Keratinocyte (primary cell): ENCODE measurements at regions not wholly inside any gene's neighbourhood (a gene's known extent, or its start where the extent isn't known, plus 50 kb on each side); places are given as distances from the start of the nearest gene placed in this dataset.

ENCODE experiments used
- DNase-seq: peaks from one replicate; pipeline ENCODE4 v3.0.0-alpha.2; 2011; ENCODE audit warnings: low read depth, missing footprints, low spot score
- FAIRE-seq: peaks from 2 replicates; lab custom pipeline; 2011; peaks lifted over from hg19 to GRCh38; lab: Jason Lieb, UNC
- H2AFZ ChIP-seq: 2 replicates; pipeline ENCODE4 v1.6.0; 2012; ENCODE audit warnings: low read length, control low read depth, inconsistent platforms; ENCODE audit not compliant: control insufficient read depth
- H3K27ac ChIP-seq: 2 replicates; pipeline ENCODE4 v1.5.1; 2011; ENCODE audit warnings: low read length; ENCODE audit not compliant: control insufficient read depth, insufficient read depth
- H3K27me3 ChIP-seq: 3 replicates; pipeline ENCODE4 v1.6.0; 2011; ENCODE audit warnings: low read length; ENCODE audit not compliant: control insufficient read depth, insufficient read depth; ENCODE audit errors: extremely low read depth
- H3K36me3 ChIP-seq, 2 experiments: 2 replicates in 1 of 2; 3 replicates in 1 of 2; pipeline ENCODE4 v1.5.1; 2011; ENCODE audit warnings: low read length in 2 of 2, mild to moderate bottlenecking in 1 of 2; ENCODE audit not compliant: control insufficient read depth in 2 of 2, insufficient read depth in 2 of 2; ENCODE audit errors: extremely low read depth in 1 of 2
- H3K4me1 ChIP-seq: 3 replicates; pipeline ENCODE4 v1.5.1; 2011; ENCODE audit warnings: low read length; ENCODE audit not compliant: control insufficient read depth, insufficient read depth; ENCODE audit errors: extremely low read depth
- H3K4me2 ChIP-seq: 3 replicates; pipeline ENCODE4 v1.6.0; 2011; ENCODE audit warnings: low read depth, low read length; ENCODE audit not compliant: control insufficient read depth, insufficient read depth; ENCODE audit errors: extremely low read depth
- H3K4me3 ChIP-seq, 3 experiments: fragments of 200-600 bp in 1 of 3; sonication (generic) in 1 of 3; 2 replicates in 2 of 3; 3 replicates in 1 of 3; pipeline ENCODE4 v1.5.1; 2011 to 2016; ENCODE audit warnings: low read length in 3 of 3, mild to moderate bottlenecking in 3 of 3, control low read depth in 2 of 3, inconsistent platforms in 1 of 3, low read depth in 1 of 3, mixed read lengths in 1 of 3, mixed run types in 1 of 3, moderate library complexity in 1 of 3; ENCODE audit not compliant: control insufficient read depth in 2 of 3, insufficient read depth in 2 of 3; ENCODE audit errors: extremely low read depth in 1 of 3
- H3K79me2 ChIP-seq: 2 replicates; pipeline ENCODE4 v1.6.0; 2012; ENCODE audit warnings: low read length; ENCODE audit not compliant: control insufficient read depth, insufficient read depth
- H3K9ac ChIP-seq: 3 replicates; pipeline ENCODE4 v1.6.0; 2011; ENCODE audit warnings: low read length; ENCODE audit not compliant: control insufficient read depth, insufficient read depth; ENCODE audit errors: extremely low read depth
- H3K9me1 ChIP-seq: 3 replicates; pipeline ENCODE4 v1.6.0; 2011; ENCODE audit warnings: low read length; ENCODE audit not compliant: control insufficient read depth, insufficient read depth; ENCODE audit errors: extremely low read depth
- H3K9me3 ChIP-seq: 2 replicates; pipeline ENCODE4 v1.5.1; 2012; ENCODE audit warnings: low read depth, low read length; ENCODE audit not compliant: control insufficient read depth
- H4K20me1 ChIP-seq: 3 replicates; pipeline ENCODE4 v1.6.0; 2011; ENCODE audit warnings: low read length; ENCODE audit not compliant: control insufficient read depth, insufficient read depth; ENCODE audit errors: extremely low read depth
- EZH2 ChIP-seq: IDR thresholded peaks from one replicate; pipeline ENCODE4 v1.6.1; 2012; ENCODE audit warnings: inconsistent platforms, mild to moderate bottlenecking, low read length, moderate library complexity
- dilution Hi-C: fragments of 300-500 bp; cut with MboI; formaldehyde crosslinking; loops from one replicate; pipeline ENCODE4 v1.7.0; 2020; ENCODE audit warnings: low sequenced_read_pairs; ENCODE audit not compliant: extremely low pct_ligation_motif_present
- TF ChIP-seq, protein P1 (sequence below), 3 experiments: IDR thresholded peaks in 1 of 3; conservative IDR thresholded peaks in 1 of 3; optimal IDR thresholded peaks in 1 of 3; 2 replicates in 2 of 3; 3 replicates in 1 of 3; pipeline versions ENCODE3 to v1.5.1; 2011; ENCODE audit warnings: low read length in 3 of 3, mild to moderate bottlenecking in 3 of 3, moderate library complexity in 2 of 3, control low read depth in 1 of 3, inconsistent platforms in 1 of 3; ENCODE audit not compliant: insufficient read depth in 2 of 3; ENCODE audit errors: extremely low read depth in 1 of 3

DNA sequence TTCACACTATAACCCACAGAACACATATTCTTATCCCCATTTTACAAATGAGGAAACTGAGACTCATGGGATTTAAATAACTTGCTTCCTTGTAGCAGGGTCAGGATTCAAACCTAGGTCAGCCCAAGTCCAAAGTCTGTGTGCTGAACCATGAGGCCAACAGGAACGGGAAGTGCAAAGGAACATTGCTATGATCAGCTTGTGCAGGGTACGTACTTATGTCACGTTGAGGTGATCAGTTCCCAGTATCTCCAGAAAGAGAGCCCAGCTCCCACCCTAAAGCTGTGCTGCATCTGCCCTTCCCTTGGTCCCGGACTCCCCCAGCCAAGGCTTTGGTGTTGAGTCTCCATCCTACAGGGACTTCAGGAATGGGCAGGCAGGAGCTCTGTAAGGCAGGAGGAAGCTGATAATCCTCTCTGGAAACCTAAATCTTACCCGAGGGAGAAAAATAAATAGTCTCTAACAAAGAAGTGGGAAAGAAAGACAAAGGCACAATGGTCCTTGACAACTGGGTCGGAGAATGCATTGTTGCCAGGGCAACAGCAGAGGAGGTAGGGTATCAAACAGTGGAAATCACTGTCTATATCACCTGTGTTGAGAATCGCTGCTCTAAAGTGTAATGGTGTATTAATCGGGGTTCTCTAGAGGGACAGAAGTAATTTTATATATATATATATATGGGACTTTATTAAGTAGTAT is 82.5 kb upstream of the FICD start:
- H3K9ac ChIP-seq: no peak overlapping the region
- H3K27ac ChIP-seq: no peak overlapping the region
- H2AFZ ChIP-seq: no peak overlapping the region
- H3K36me3 ChIP-seq: no peaks in the 10 kb centered on the region
- FAIRE-seq (no peak), DNase-seq (no peak)
- H3K9me1 ChIP-seq: no peaks in the 10 kb centered on the region
- H3K9me3 ChIP-seq: no peaks in the 10 kb centered on the region
- no peaks in the 10 kb centered on the region for H3K79me2 ChIP-seq
- TF ChIP-seq, protein P1, sequence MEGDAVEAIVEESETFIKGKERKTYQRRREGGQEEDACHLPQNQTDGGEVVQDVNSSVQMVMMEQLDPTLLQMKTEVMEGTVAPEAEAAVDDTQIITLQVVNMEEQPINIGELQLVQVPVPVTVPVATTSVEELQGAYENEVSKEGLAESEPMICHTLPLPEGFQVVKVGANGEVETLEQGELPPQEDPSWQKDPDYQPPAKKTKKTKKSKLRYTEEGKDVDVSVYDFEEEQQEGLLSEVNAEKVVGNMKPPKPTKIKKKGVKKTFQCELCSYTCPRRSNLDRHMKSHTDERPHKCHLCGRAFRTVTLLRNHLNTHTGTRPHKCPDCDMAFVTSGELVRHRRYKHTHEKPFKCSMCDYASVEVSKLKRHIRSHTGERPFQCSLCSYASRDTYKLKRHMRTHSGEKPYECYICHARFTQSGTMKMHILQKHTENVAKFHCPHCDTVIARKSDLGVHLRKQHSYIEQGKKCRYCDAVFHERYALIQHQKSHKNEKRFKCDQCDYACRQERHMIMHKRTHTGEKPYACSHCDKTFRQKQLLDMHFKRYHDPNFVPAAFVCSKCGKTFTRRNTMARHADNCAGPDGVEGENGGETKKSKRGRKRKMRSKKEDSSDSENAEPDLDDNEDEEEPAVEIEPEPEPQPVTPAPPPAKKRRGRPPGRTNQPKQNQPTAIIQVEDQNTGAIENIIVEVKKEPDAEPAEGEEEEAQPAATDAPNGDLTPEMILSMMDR (optimal IDR thresholded peaks at IDR 0.05 in 1 of 3, IDR thresholded peaks at IDR 0.05 in 1 of 3, conservative IDR thresholded peaks at IDR 0.05 in 1 of 3; ENCODE audit: extremely low read depth in 1 of 3, insufficient read depth in 2 of 3, low read length in 3 of 3): no peak
- no peaks in the 10 kb centered on the region for H3K27me3 ChIP-seq
- H3K4me3 ChIP-seq: no peak overlapping the region
- H3K4me2 ChIP-seq: no peak overlapping the region
- dilution Hi-C loops: no loop called here
- no peaks in the 10 kb centered on the region for H3K4me1 ChIP-seq
- no peaks in the 10 kb centered on the region for H4K20me1 ChIP-seq

DNA sequence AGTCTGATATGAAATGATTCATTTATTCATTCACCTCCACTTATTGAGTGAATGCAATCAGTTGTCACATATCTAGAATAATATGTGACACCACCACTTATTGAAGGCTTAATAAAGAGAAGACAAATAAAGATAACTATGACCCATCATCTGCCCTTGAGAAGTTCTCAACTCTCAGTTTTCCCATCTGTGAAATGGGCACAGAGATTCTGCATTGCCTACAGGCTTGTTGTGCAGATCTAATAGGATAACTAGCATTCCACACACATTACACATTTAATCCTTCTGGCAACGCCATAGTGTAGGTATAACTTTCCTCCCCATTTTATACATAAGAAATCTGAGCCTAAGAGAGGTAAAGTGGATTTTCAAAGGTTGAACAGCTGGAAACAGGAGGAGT is 84.2 kb upstream of the FICD start:
- no peak overlapping the region for H3K4me3 ChIP-seq
- H4K20me1 ChIP-seq: no peaks in the 10 kb centered on the region
- no peak overlapping the region for H2AFZ ChIP-seq
- H3K27ac ChIP-seq: no peak overlapping the region
- dilution Hi-C loops: no loop called here
- DNase-seq (no peak), FAIRE-seq (no peak)
- H3K9ac ChIP-seq: no peak overlapping the region
- H3K27me3 ChIP-seq: no peaks in the 10 kb centered on the region
- H3K4me1 ChIP-seq: no peaks in the 10 kb centered on the region
- no peak for TF ChIP-seq EZH2
- TF ChIP-seq, protein P1 (optimal IDR thresholded peaks at IDR 0.05 in 1 of 3, IDR thresholded peaks at IDR 0.05 in 1 of 3, conservative IDR thresholded peaks at IDR 0.05 in 1 of 3; ENCODE audit: extremely low read depth in 1 of 3, insufficient read depth in 2 of 3, low read length in 3 of 3): no peak
- H3K79me2 ChIP-seq: no peaks in the 10 kb centered on the region
- no peaks in the 10 kb centered on the region for H3K36me3 ChIP-seq
- no peaks in the 10 kb centered on the region for H3K9me3 ChIP-seq
- H3K4me2 ChIP-seq: no peak overlapping the region
- no peaks in the 10 kb centered on the region for H3K9me1 ChIP-seq
